HEK293 (cell line): ENCODE measurements at regions not wholly inside any gene's neighbourhood (a gene's known extent, or its start where the extent isn't known, plus 50 kb on each side); places are given as distances from the start of the nearest gene placed in this dataset.

ENCODE experiments used
- CTCF ChIA-PET: fragments of 350-600 bp; formaldehyde crosslinking; extraction: SDS; loops from one replicate; lab custom pipeline; 2021; ENCODE audit warnings: antibody characterized with exemption; lab: Yijun Ruan, JAX
- POLR2A ChIA-PET: fragments of 300-600 bp; formaldehyde crosslinking; extraction: SDS; loops from one replicate; lab custom pipeline; 2020; ENCODE audit warnings: antibody characterized with exemption, inconsistent platforms; lab: Yijun Ruan, JAX
- H3K27ac ChIP-seq: fragments of 200-500 bp; sonication (Bioruptor generic); 2 replicates; pipeline ENCODE4 v1.5.1; 2014; ENCODE audit warnings: low read depth, low read length, control low read depth, inconsistent platforms; ENCODE audit errors: extremely low read depth
- H3K36me3 ChIP-seq, 2 experiments: fragments of 200-500 bp in 1 of 2; sonication (Bioruptor generic) in 1 of 2; 1 replicate in 1 of 2; 2 replicates in 1 of 2; pipeline ENCODE4 v1.5.1; 2014 to 2017; ENCODE audit warnings: inconsistent platforms in 2 of 2, low read length in 2 of 2; ENCODE audit not compliant: control insufficient read depth in 2 of 2, insufficient read depth in 1 of 2
- H3K4me1 ChIP-seq: fragments of 200-500 bp; sonication (Bioruptor generic); 2 replicates; pipeline ENCODE4 v1.5.1; 2014; ENCODE audit warnings: mild to moderate bottlenecking, low read length, inconsistent platforms; ENCODE audit not compliant: control insufficient read depth, insufficient read depth
- H3K4me3 ChIP-seq: 2 replicates; pipeline ENCODE4 v1.5.1; 2011; ENCODE audit warnings: low read depth, mild to moderate bottlenecking, control low read depth, low read length, moderate library complexity
- H3K9me3 ChIP-seq: fragments of 200-500 bp; sonication (Bioruptor generic); 2 replicates; pipeline ENCODE4 v1.5.1; 2014; ENCODE audit warnings: low read depth, low read length, inconsistent platforms; ENCODE audit not compliant: control insufficient read depth, insufficient read depth
- EGR2 ChIP-seq: fragments of 450-650 bp; formaldehyde crosslinking; IDR thresholded peaks from 2 replicates; pipeline ENCODE4 v1.5.1; 2016; ENCODE audit warnings: low read depth, missing biosample characterization, missing genetic modification characterization
- MZF1 ChIP-seq: fragments of 450-650 bp; formaldehyde crosslinking; IDR thresholded peaks from 2 replicates; pipeline ENCODE4 v1.5.1; 2017; ENCODE audit warnings: missing biosample characterization, missing genetic modification characterization, borderline replicate concordance
- RBAK ChIP-seq: fragments of 450-650 bp; formaldehyde crosslinking; IDR thresholded peaks from 2 replicates; pipeline ENCODE4 v1.5.1; 2016; ENCODE audit warnings: missing biosample characterization, missing genetic modification characterization
- ZBTB1 ChIP-seq: fragments of 450-650 bp; formaldehyde crosslinking; IDR thresholded peaks from 2 replicates; pipeline ENCODE4 v1.5.1; 2016; ENCODE audit warnings: missing biosample characterization, missing genetic modification characterization
- ZEB2 ChIP-seq: fragments of 450-650 bp; formaldehyde crosslinking; IDR thresholded peaks from 2 replicates; pipeline ENCODE4 v1.5.1; 2016; ENCODE audit warnings: missing biosample characterization, missing genetic modification characterization
- ZFP3 ChIP-seq: fragments of 450-650 bp; formaldehyde crosslinking; IDR thresholded peaks from 2 replicates; pipeline ENCODE4 v1.5.1; 2016; ENCODE audit warnings: low read depth, missing biosample characterization, missing genetic modification characterization
- ZNF140 ChIP-seq: fragments of 450-650 bp; formaldehyde crosslinking; IDR thresholded peaks from 2 replicates; pipeline ENCODE4 v1.5.1; 2016; ENCODE audit warnings: missing biosample characterization, missing genetic modification characterization
- ZNF169 ChIP-seq: fragments of 450-650 bp; formaldehyde crosslinking; IDR thresholded peaks from 2 replicates; pipeline ENCODE4 v1.5.1; 2016; ENCODE audit warnings: missing biosample characterization, missing genetic modification characterization
- ZNF175 ChIP-seq: fragments of 450-650 bp; formaldehyde crosslinking; IDR thresholded peaks from 2 replicates; pipeline ENCODE4 v1.5.1; 2016; ENCODE audit warnings: missing biosample characterization, missing genetic modification characterization
- ZNF302 ChIP-seq: fragments of 450-650 bp; formaldehyde crosslinking; IDR thresholded peaks from 2 replicates; pipeline ENCODE4 v1.5.1; 2016; ENCODE audit warnings: missing biosample characterization, missing genetic modification characterization, low read depth
- ZNF324 ChIP-seq: fragments of 450-650 bp; formaldehyde crosslinking; IDR thresholded peaks from 2 replicates; pipeline ENCODE4 v1.5.1; 2016; ENCODE audit warnings: missing biosample characterization, missing genetic modification characterization
- ZNF366 ChIP-seq: fragments of 450-650 bp; formaldehyde crosslinking; conservative IDR thresholded peaks from 2 replicates; pipeline ENCODE4 v1.5.1; 2016; ENCODE audit warnings: missing biosample characterization, missing genetic modification characterization
- ZNF391 ChIP-seq: fragments of 450-650 bp; formaldehyde crosslinking; IDR thresholded peaks from 2 replicates; pipeline ENCODE4 v1.5.1; 2016; ENCODE audit warnings: low read depth, missing biosample characterization, missing genetic modification characterization, borderline replicate concordance
- ZNF426 ChIP-seq: fragments of 450-650 bp; formaldehyde crosslinking; IDR thresholded peaks from 2 replicates; pipeline ENCODE4 v1.5.1; 2017; ENCODE audit warnings: missing biosample characterization, missing genetic modification characterization, mild to moderate bottlenecking, inconsistent platforms, moderate library complexity
- ZNF530 ChIP-seq: fragments of 450-650 bp; formaldehyde crosslinking; IDR thresholded peaks from 2 replicates; pipeline ENCODE4 v1.5.1; 2016; ENCODE audit warnings: low read depth, missing biosample characterization, missing genetic modification characterization
- ZNF560 ChIP-seq: fragments of 450-650 bp; formaldehyde crosslinking; IDR thresholded peaks from 2 replicates; pipeline ENCODE4 v1.5.1; 2017; ENCODE audit warnings: missing biosample characterization, missing genetic modification characterization, borderline replicate concordance
- ZNF707 ChIP-seq: fragments of 450-650 bp; formaldehyde crosslinking; IDR thresholded peaks from 2 replicates; pipeline ENCODE4 v1.5.1; 2016; ENCODE audit warnings: missing biosample characterization, missing genetic modification characterization
- ZSCAN16 ChIP-seq: fragments of 450-650 bp; formaldehyde crosslinking; IDR thresholded peaks from 2 replicates; pipeline ENCODE4 v1.5.1; 2016; ENCODE audit warnings: missing biosample characterization, missing genetic modification characterization
- ZXDB ChIP-seq: fragments of 450-650 bp; formaldehyde crosslinking; IDR thresholded peaks from 2 replicates; pipeline ENCODE4 v1.5.1; 2016; ENCODE audit warnings: missing biosample characterization, missing genetic modification characterization
- TF ChIP-seq, protein P1 (sequence below): fragments of 450-650 bp; formaldehyde crosslinking; IDR thresholded peaks from 2 replicates; pipeline ENCODE4 v1.5.1; 2016; ENCODE audit warnings: missing biosample characterization, missing genetic modification characterization
- TF ChIP-seq, protein P2 (sequence below): fragments of 450-650 bp; formaldehyde crosslinking; IDR thresholded peaks from 2 replicates; pipeline ENCODE4 v1.5.1; 2016; ENCODE audit warnings: missing biosample characterization, missing genetic modification characterization
- TF ChIP-seq, protein P3 (sequence below): fragments of 450-650 bp; formaldehyde crosslinking; IDR thresholded peaks from 2 replicates; pipeline ENCODE4 v1.5.1; 2016; ENCODE audit warnings: missing biosample characterization, missing genetic modification characterization
- TF ChIP-seq, protein P4 (sequence below): fragments of 450-650 bp; formaldehyde crosslinking; IDR thresholded peaks from 2 replicates; pipeline ENCODE4 v1.5.1; 2017; ENCODE audit warnings: missing biosample characterization, missing genetic modification characterization
- TF ChIP-seq, protein P5 (sequence below): fragments of 450-650 bp; formaldehyde crosslinking; IDR thresholded peaks from 2 replicates; pipeline ENCODE4 v1.5.1; 2017; ENCODE audit warnings: missing biosample characterization, missing genetic modification characterization
- TF ChIP-seq, protein P6 (sequence below): fragments of 450-650 bp; formaldehyde crosslinking; IDR thresholded peaks from 2 replicates; pipeline ENCODE4 v1.5.1; 2016; ENCODE audit warnings: missing biosample characterization, missing genetic modification characterization

DNA sequence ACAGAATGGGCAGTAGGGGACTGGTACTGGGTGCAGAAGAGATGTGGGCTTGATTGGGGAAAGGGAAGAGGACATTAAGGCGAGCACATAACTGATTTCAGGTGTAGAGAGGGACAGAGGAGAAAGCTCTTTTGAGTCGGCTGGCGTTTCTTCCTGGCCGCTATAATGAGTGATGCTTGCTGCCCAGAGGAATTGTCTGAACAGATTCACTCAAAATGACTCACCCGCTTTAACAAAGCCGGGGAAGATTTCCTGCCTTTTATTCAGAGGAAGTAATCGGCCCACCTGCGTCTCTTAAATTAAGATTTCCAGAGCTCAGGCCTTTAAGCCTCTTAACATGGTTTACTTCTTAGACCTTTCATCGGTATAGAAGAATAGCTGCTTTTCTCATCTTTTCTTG is 102.1 kb upstream of the AP1S2 start:
- H3K36me3 ChIP-seq, result no peaks in the 10 kb centered on the region
- ChIA-PET POLR2A (interaction anchor here (0.6 to 0.7 kb wide), 2 partner anchors 102 to 161 kb away, joined by 3 read pairs; partner anchors contain the start of gene AP1S2), CTCF (interaction anchor here (0.6 to 0.9 kb wide), 2 partner anchors 39 to 1370 kb away, joined by 3 to 4 read pairs; no protein-coding TSS in a partner anchor)
- H3K9me3 ChIP-seq, result no peaks in the 10 kb centered on the region
- H3K4me1 ChIP-seq, result no peaks in the 10 kb centered on the region
- H3K27ac ChIP-seq, result no peak overlapping the region
- H3K4me3 ChIP-seq, result no peak overlapping the region
- TF ChIP-seq ZNF707 (tag by site-specific recombination) (no peak), EGR2 (tag by site-specific recombination) (no peak), ZNF391 (tag by site-specific recombination) (no peak), ZNF169 (no peak), ZNF302 (tag by site-specific recombination) (no peak), ZBTB1 (no peak), MZF1 (no peak)
- TF ChIP-seq, protein P1, sequence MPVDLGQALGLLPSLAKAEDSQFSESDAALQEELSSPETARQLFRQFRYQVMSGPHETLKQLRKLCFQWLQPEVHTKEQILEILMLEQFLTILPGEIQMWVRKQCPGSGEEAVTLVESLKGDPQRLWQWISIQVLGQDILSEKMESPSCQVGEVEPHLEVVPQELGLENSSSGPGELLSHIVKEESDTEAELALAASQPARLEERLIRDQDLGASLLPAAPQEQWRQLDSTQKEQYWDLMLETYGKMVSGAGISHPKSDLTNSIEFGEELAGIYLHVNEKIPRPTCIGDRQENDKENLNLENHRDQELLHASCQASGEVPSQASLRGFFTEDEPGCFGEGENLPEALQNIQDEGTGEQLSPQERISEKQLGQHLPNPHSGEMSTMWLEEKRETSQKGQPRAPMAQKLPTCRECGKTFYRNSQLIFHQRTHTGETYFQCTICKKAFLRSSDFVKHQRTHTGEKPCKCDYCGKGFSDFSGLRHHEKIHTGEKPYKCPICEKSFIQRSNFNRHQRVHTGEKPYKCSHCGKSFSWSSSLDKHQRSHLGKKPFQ, result no peak
- TF ChIP-seq, protein P2, sequence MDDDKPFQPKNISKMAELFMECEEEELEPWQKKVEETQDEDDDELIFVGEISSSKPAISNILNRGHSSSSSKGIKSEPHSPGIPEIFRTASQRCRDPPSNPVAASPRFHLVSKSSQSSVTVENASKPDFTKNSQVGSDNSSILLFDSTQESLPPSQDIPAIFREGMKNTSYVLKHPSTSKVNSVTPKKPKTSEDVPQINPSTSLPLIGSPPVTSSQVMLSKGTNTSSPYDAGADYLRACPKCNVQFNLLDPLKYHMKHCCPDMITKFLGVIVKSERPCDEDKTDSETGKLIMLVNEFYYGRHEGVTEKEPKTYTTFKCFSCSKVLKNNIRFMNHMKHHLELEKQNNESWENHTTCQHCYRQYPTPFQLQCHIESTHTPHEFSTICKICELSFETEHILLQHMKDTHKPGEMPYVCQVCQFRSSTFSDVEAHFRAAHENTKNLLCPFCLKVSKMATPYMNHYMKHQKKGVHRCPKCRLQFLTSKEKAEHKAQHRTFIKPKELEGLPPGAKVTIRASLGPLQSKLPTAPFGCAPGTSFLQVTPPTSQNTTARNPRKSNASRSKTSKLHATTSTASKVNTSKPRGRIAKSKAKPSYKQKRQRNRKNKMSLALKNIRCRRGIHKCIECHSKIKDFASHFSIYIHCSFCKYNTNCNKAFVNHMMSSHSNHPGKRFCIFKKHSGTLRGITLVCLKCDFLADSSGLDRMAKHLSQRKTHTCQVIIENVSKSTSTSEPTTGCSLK (tag by site-specific recombination), result no peak

DNA sequence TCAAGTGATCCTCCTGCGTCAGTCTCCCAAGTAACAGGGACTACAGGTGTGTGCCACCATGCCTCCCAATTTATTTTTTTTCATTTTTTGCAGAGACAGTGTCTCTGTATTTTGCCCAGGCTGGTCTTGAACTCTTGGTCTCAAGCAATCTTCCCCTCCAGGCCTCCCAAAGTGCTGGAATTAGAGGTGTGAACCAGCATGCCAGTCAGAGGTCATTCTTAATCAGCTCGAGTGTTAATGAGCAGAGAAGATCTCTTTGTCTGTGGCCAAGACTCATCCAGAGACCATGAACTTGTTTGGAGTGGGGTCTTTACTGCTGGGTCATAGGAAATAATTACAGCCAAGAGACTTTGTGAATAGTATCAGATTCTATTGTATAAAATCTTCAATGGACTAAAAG is 99.2 kb upstream of the AP1S2 start:
- Histone ChIP-seq H3K4me1 (no peaks in the 10 kb centered on the region), H3K27ac (no peak overlapping the region), H3K9me3 (no peaks in the 10 kb centered on the region), H3K4me3 (no peak overlapping the region), H3K36me3 (no peaks in the 10 kb centered on the region)
- ChIA-PET CTCF (no interaction called here), POLR2A (no interaction called here)
- TF ChIP-seq ZFP3 (tag by site-specific recombination), result no peak
- no peak for TF ChIP-seq ZNF140 (tag by site-specific recombination)
- no peak for TF ChIP-seq ZNF391 (tag by site-specific recombination)
- TF ChIP-seq, protein P3, sequence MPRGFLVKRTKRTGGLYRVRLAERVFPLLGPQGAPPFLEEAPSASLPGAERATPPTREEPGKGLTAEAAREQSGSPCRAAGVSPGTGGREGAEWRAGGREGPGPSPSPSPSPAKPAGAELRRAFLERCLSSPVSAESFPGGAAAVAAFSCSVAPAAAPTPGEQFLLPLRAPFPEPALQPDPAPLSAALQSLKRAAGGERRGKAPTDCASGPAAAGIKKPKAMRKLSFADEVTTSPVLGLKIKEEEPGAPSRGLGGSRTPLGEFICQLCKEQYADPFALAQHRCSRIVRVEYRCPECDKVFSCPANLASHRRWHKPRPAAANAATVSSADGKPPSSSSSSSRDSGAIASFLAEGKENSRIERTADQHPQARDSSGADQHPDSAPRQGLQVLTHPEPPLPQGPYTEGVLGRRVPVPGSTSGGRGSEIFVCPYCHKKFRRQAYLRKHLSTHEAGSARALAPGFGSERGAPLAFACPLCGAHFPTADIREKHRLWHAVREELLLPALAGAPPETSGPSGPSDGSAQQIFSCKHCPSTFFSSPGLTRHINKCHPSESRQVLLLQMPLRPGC (tag by site-specific recombination), result no peak
- no peak for TF ChIP-seq ZEB2 (tag by site-specific recombination)
- TF ChIP-seq ZNF530 (tag by site-specific recombination), result no peak
- no peak for TF ChIP-seq ZNF175 (tag by site-specific recombination)
- no peak for TF ChIP-seq ZSCAN16
- TF ChIP-seq ZNF366 (tag by site-specific recombination), result no peak
- no peak for TF ChIP-seq ZNF426 (tag by site-specific recombination)
- TF ChIP-seq, protein P4, sequence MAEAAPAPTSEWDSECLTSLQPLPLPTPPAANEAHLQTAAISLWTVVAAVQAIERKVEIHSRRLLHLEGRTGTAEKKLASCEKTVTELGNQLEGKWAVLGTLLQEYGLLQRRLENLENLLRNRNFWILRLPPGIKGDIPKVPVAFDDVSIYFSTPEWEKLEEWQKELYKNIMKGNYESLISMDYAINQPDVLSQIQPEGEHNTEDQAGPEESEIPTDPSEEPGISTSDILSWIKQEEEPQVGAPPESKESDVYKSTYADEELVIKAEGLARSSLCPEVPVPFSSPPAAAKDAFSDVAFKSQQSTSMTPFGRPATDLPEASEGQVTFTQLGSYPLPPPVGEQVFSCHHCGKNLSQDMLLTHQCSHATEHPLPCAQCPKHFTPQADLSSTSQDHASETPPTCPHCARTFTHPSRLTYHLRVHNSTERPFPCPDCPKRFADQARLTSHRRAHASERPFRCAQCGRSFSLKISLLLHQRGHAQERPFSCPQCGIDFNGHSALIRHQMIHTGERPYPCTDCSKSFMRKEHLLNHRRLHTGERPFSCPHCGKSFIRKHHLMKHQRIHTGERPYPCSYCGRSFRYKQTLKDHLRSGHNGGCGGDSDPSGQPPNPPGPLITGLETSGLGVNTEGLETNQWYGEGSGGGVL (tag by site-specific recombination), result no peak
- TF ChIP-seq ZNF324, result no peak
- TF ChIP-seq, protein P5, sequence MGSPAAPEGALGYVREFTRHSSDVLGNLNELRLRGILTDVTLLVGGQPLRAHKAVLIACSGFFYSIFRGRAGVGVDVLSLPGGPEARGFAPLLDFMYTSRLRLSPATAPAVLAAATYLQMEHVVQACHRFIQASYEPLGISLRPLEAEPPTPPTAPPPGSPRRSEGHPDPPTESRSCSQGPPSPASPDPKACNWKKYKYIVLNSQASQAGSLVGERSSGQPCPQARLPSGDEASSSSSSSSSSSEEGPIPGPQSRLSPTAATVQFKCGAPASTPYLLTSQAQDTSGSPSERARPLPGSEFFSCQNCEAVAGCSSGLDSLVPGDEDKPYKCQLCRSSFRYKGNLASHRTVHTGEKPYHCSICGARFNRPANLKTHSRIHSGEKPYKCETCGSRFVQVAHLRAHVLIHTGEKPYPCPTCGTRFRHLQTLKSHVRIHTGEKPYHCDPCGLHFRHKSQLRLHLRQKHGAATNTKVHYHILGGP (tag by site-specific recombination), result no peak
- TF ChIP-seq ZNF560 (tag by site-specific recombination), result no peak
- TF ChIP-seq ZNF707 (tag by site-specific recombination), result no peak
- TF ChIP-seq, protein P6, sequence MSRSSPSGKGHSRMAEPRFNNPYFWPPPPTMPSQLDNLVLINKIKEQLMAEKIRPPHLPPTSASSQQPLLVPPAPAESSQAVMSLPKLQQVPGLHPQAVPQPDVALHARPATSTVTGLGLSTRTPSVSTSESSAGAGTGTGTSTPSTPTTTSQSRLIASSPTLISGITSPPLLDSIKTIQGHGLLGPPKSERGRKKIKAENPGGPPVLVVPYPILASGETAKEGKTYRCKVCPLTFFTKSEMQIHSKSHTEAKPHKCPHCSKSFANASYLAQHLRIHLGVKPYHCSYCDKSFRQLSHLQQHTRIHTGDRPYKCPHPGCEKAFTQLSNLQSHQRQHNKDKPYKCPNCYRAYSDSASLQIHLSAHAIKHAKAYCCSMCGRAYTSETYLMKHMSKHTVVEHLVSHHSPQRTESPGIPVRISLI (tag by site-specific recombination), result no peak
- no peak for TF ChIP-seq ZXDB
- no peak for TF ChIP-seq RBAK (tag by site-specific recombination)
